Ovary (tissue), 7 donors: ENCODE measurements at regions not wholly inside any gene's neighbourhood (a gene's known extent, or its start where the extent isn't known, plus 50 kb on each side); places are given as distances from the start of the nearest gene placed in this dataset.

Experiments
- DNase-seq, 5 donors: peaks; one replicate each; pipeline ENCODE4 v3.0.0-alpha.2; 2019 to 2020
- H3K27ac ChIP-seq, 2 donors: fragments of 200-600 bp; one replicate each; pipeline versions ENCODE4 v1.5.1 to v1.8.0; 2019 to 2022
- H3K27me3 ChIP-seq: fragments of 200-600 bp; one replicate; pipeline ENCODE4 v1.8.0; 2022
- H3K36me3 ChIP-seq: fragments of 200-600 bp; sonication (generic); one replicate; pipeline ENCODE4 v1.5.1; 2019
- H3K4me1 ChIP-seq: one replicate; pipeline ENCODE4 v1.8.1; 2013; ENCODE audit warnings: mild to moderate bottlenecking, moderate library complexity; ENCODE audit not compliant: insufficient read depth
- H3K4me3 ChIP-seq: fragments of 200-600 bp; sonication (generic); one replicate; pipeline ENCODE4 v1.5.1; 2017
- H3K9me3 ChIP-seq, 2 donors: fragments of 200-600 bp in 1 of 2; sonication (generic) in 1 of 2; one replicate each; pipeline versions ENCODE4 v1.5.1 to v1.8.1; 2013 to 2019; ENCODE audit warnings: mild to moderate bottlenecking in 1 of 2, moderate library complexity in 1 of 2
- CTCF ChIP-seq, 3 donors: fragments of 450-650 bp in 2 of 3; fragments of 200-600 bp in 1 of 3; IDR thresholded peaks; one replicate each; pipeline versions ENCODE4 v1.5.1 to v1.8.0; 2016 to 2022; ENCODE audit warnings: antibody characterized with exemption in 3 of 3, mild to moderate bottlenecking in 1 of 3
- EP300 ChIP-seq: sonication (generic); formaldehyde crosslinking; IDR thresholded peaks from one replicate; pipeline ENCODE4 v1.6.1; 2017; ENCODE audit warnings: antibody characterized with exemption
- POLR2A ChIP-seq: fragments of 450-650 bp; IDR thresholded peaks from one replicate; pipeline ENCODE4 v1.6.1; 2017; ENCODE audit warnings: antibody characterized with exemption, mild to moderate bottlenecking, moderate library complexity
- WGBS, 3 donors: extraction: QIAGEN DNeasy Blood & Tissue Kit in 1 of 3; methylation state at CpG; one replicate each; pipeline versions ENCODE4 v1.1.5 to v1.1.7; 2013 to 2017; 5-methylcytosine and 5-hydroxymethylcytosine counted together
- intact Hi-C, 4 donors: fragments of 100-400 bp; cut with DNase I; formaldehyde crosslinking; loops; one replicate each; pipeline versions ENCODE4 v1.11.0 to v1.15.1; 2022 to 2023
- donor health status: DM: no; HTN: no; CAD: no; lungs with moderate emphysema.
- donor health status: DM: no; HTN: no; CAD: no.
- donor health status: Bipolar disorder and iron deficiency.
- donor health status: DM: no; HTN: no; CAD: no.
- donor health status: DM: yes; HTN: yes; CAD: no.

- H3K9me3 ChIP-seq, result no peaks in the 10 kb centered on the region
- TF ChIP-seq POLR2A, result no peak
- TF ChIP-seq EP300, result no peak
- no peak for TF ChIP-seq CTCF (IDR thresholded peaks at IDR 0.05)
- no peaks in the 10 kb centered on the region for H3K4me1 ChIP-seq
- no peak overlapping the region for H3K4me3 ChIP-seq
- H3K36me3 ChIP-seq, result no peaks in the 10 kb centered on the region
- DNase-seq, result no peak
- H3K27me3 ChIP-seq, result no peaks in the 10 kb centered on the region
- no peak overlapping the region for H3K27ac ChIP-seq
- intact Hi-C loops, result no loop called here
Measured at GRCh38 chr4:61049018-61049417, 151.1 kb upstream of the ADGRL3 start.

GRCh38 chr4:61067381-61067780 lies 132.7 kb upstream of the ADGRL3 start:
- Histone ChIP-seq H3K27ac (no peak overlapping the region), H3K4me3 (no peak overlapping the region), H3K36me3 (no peaks in the 10 kb centered on the region), H3K4me1 (no peaks in the 10 kb centered on the region), H3K27me3 (no peaks in the 10 kb centered on the region), H3K9me3 (no peaks in the 10 kb centered on the region)
- no peak for DNase-seq
- intact Hi-C loops, result no loop called here
- 69 to 81% (median 70%) methylated on average over 3 of the region's 3 CpGs for WGBS, 3 donors
- no peak for TF ChIP-seq POLR2A
- TF ChIP-seq EP300, result no peak
- TF ChIP-seq CTCF (IDR thresholded peaks at IDR 0.05), result no peak

GRCh38 chr4:61068060-61068459 lies 132.1 kb upstream of the ADGRL3 start:
- TF ChIP-seq CTCF (IDR thresholded peaks at IDR 0.05) (no peak), POLR2A (no peak), EP300 (no peak)
- WGBS, 3 donors, result 42 to 78% (median 47%) methylated on average over 2 of the region's 2 CpGs

GRCh38 chr4:61068745-61069144 lies 131.4 kb upstream of the ADGRL3 start:
- H3K27ac ChIP-seq, result no peak overlapping the region
- TF ChIP-seq CTCF (IDR thresholded peaks at IDR 0.05) (no peak), EP300 (no peak), POLR2A (no peak)
- DNase-seq, result no peak
- H3K36me3 ChIP-seq, result no peaks in the 10 kb centered on the region
- H3K4me3 ChIP-seq, result no peak overlapping the region
- no peaks in the 10 kb centered on the region for H3K27me3 ChIP-seq
- no peaks in the 10 kb centered on the region for H3K4me1 ChIP-seq
- intact Hi-C loops, result no loop called here
- no peaks in the 10 kb centered on the region for H3K9me3 ChIP-seq
- 23 to 37% (median 26%) methylated on average over 5 of the region's 5 CpGs for WGBS, 3 donors

More at GRCh38 chr4:61068060-61068459, 132.1 kb upstream of the ADGRL3 start:
- no peak for DNase-seq
- no peaks in the 10 kb centered on the region for H3K9me3 ChIP-seq
- H3K27me3 ChIP-seq, result no peaks in the 10 kb centered on the region
- H3K4me1 ChIP-seq, result no peaks in the 10 kb centered on the region
- H3K4me3 ChIP-seq, result no peak overlapping the region
- H3K27ac ChIP-seq, result no peak overlapping the region
- no peaks in the 10 kb centered on the region for H3K36me3 ChIP-seq
- intact Hi-C loops, result no loop called here

GRCh38 chr4:61070269-61070668 lies 129.9 kb upstream of the ADGRL3 start:
- no peak for DNase-seq
- 88 to 93% (median 90%) methylated on average over 3 of the region's 3 CpGs for WGBS, 3 donors
- no peak for TF ChIP-seq EP300
- no peak for TF ChIP-seq CTCF (IDR thresholded peaks at IDR 0.05)
- TF ChIP-seq POLR2A, result no peak

More at GRCh38 chr4:61070269-61070668, 129.9 kb upstream of the ADGRL3 start:
- no peak overlapping the region for H3K4me3 ChIP-seq
- H3K4me1 ChIP-seq, result no peaks in the 10 kb centered on the region
- no peak overlapping the region for H3K27ac ChIP-seq
- no peaks in the 10 kb centered on the region for H3K27me3 ChIP-seq
- no peaks in the 10 kb centered on the region for H3K9me3 ChIP-seq
- intact Hi-C loops, result no loop called here
- no peaks in the 10 kb centered on the region for H3K36me3 ChIP-seq
